ENCODE measurements at regions not wholly inside any gene's neighbourhood (a gene's known extent, or its start where the extent isn't known, plus 50 kb on each side); places are given as distances from the start of the nearest gene placed in this dataset.
"Not testable (repeated sequence)": the region's sequence is repeated elsewhere in the genome, so short reads cannot be mapped to it uniquely, and the experiment has no call there.

GRCh38 chr2:91558234-91558633 lies 2866.8 kb downstream of the RPIA start:
- not testable (repeated sequence) for H3K36me3 ChIP-seq (ENCODE audit: control insufficient read depth, insufficient read depth, low read length); H3K9me3 ChIP-seq (ENCODE audit: control insufficient read depth, low read length); H3K27me3 ChIP-seq (ENCODE audit: control insufficient read depth, insufficient read depth, low read length, poor library complexity, severe bottlenecking); H3K27ac ChIP-seq (ENCODE audit: insufficient read depth, low read depth, low read length, poor library complexity, severe bottlenecking); H3K4me1 ChIP-seq (ENCODE audit: control insufficient read depth, insufficient read depth, low read length); H3K4me3 ChIP-seq (ENCODE audit: insufficient read depth, low read depth, low read length)

- H3K27me3 ChIP-seq (ENCODE audit: control insufficient read depth, insufficient read depth, low read length, poor library complexity, severe bottlenecking); H3K4me3 ChIP-seq (ENCODE audit: insufficient read depth, low read depth, low read length); H3K9me3 ChIP-seq (ENCODE audit: control insufficient read depth, low read length); H3K36me3 ChIP-seq (ENCODE audit: control insufficient read depth, insufficient read depth, low read length); H3K27ac ChIP-seq (ENCODE audit: insufficient read depth, low read depth, low read length, poor library complexity, severe bottlenecking); H3K4me1 ChIP-seq (ENCODE audit: control insufficient read depth, insufficient read depth, low read length): not testable (repeated sequence)
- no CpG with 5 or more reads among the region's 1 CpG for WGBS, 2 experiments
Observed at GRCh38 chr2:91559269-91559668, 2867.8 kb downstream of the RPIA start.

GRCh38 chr2:91559886-91560614 lies 2868.6 kb downstream of the RPIA start:
- H3K4me1 ChIP-seq (ENCODE audit: control insufficient read depth, insufficient read depth, low read length); H3K27me3 ChIP-seq (ENCODE audit: control insufficient read depth, insufficient read depth, low read length, poor library complexity, severe bottlenecking): not testable (repeated sequence)

GRCh38 chr2:91562184-91562583 lies 2870.7 kb downstream of the RPIA start:
- not testable (repeated sequence) for H3K4me3 ChIP-seq (ENCODE audit: insufficient read depth, low read depth, low read length); H3K4me1 ChIP-seq (ENCODE audit: control insufficient read depth, insufficient read depth, low read length); H3K27ac ChIP-seq (ENCODE audit: insufficient read depth, low read depth, low read length, poor library complexity, severe bottlenecking); H3K27me3 ChIP-seq (ENCODE audit: control insufficient read depth, insufficient read depth, low read length, poor library complexity, severe bottlenecking); H3K9me3 ChIP-seq (ENCODE audit: control insufficient read depth, low read length); H3K36me3 ChIP-seq (ENCODE audit: control insufficient read depth, insufficient read depth, low read length)
- WGBS, 2 experiments: 89 to 90% methylated on average over 1 of the region's 2 CpGs

More at GRCh38 chr2:91559886-91560614, 2868.6 kb downstream of the RPIA start:
- not testable (repeated sequence) for H3K9me3 ChIP-seq (ENCODE audit: control insufficient read depth, low read length); H3K27ac ChIP-seq (ENCODE audit: insufficient read depth, low read depth, low read length, poor library complexity, severe bottlenecking); H3K4me3 ChIP-seq (ENCODE audit: insufficient read depth, low read depth, low read length); H3K36me3 ChIP-seq (ENCODE audit: control insufficient read depth, insufficient read depth, low read length)

- 92 to 94% methylated on average over 3 of the region's 3 CpGs for whole genome bisulfite sequencing, 2 experiments
- not testable (repeated sequence) for H3K4me1 ChIP-seq (ENCODE audit: control insufficient read depth, insufficient read depth, low read length)
Observed at GRCh38 chr2:91564700-91565099, 2873.2 kb downstream of the RPIA start.

GRCh38 chr2:91565689-91566430 lies 2874.4 kb downstream of the RPIA start:
- WGBS, 2 experiments: 83 to 85% methylated on average over 2 of the region's 7 CpGs
- not testable (repeated sequence) for H3K4me1 ChIP-seq (ENCODE audit: control insufficient read depth, insufficient read depth, low read length); H3K27ac ChIP-seq (ENCODE audit: insufficient read depth, low read depth, low read length, poor library complexity, severe bottlenecking); H3K9me3 ChIP-seq (ENCODE audit: control insufficient read depth, low read length); H3K27me3 ChIP-seq (ENCODE audit: control insufficient read depth, insufficient read depth, low read length, poor library complexity, severe bottlenecking); H3K36me3 ChIP-seq (ENCODE audit: control insufficient read depth, insufficient read depth, low read length); H3K4me3 ChIP-seq (ENCODE audit: insufficient read depth, low read depth, low read length)

More at GRCh38 chr2:91564700-91565099, 2873.2 kb downstream of the RPIA start:
- not testable (repeated sequence) for H3K36me3 ChIP-seq (ENCODE audit: control insufficient read depth, insufficient read depth, low read length); H3K9me3 ChIP-seq (ENCODE audit: control insufficient read depth, low read length); H3K4me3 ChIP-seq (ENCODE audit: insufficient read depth, low read depth, low read length); H3K27ac ChIP-seq (ENCODE audit: insufficient read depth, low read depth, low read length, poor library complexity, severe bottlenecking); H3K27me3 ChIP-seq (ENCODE audit: control insufficient read depth, insufficient read depth, low read length, poor library complexity, severe bottlenecking)

GRCh38 chr2:91566611-91567010 lies 2875.1 kb downstream of the RPIA start:
- H3K36me3 ChIP-seq (ENCODE audit: control insufficient read depth, insufficient read depth, low read length); H3K4me3 ChIP-seq (ENCODE audit: insufficient read depth, low read depth, low read length); H3K4me1 ChIP-seq (ENCODE audit: control insufficient read depth, insufficient read depth, low read length); H3K27me3 ChIP-seq (ENCODE audit: control insufficient read depth, insufficient read depth, low read length, poor library complexity, severe bottlenecking); H3K27ac ChIP-seq (ENCODE audit: insufficient read depth, low read depth, low read length, poor library complexity, severe bottlenecking); H3K9me3 ChIP-seq (ENCODE audit: control insufficient read depth, low read length): not testable (repeated sequence)
- 91 to 97% methylated on average over 6 to 7 of the region's 8 CpGs for WGBS, 2 experiments

- not testable (repeated sequence) for H3K27ac ChIP-seq (ENCODE audit: insufficient read depth, low read depth, low read length, poor library complexity, severe bottlenecking); H3K4me1 ChIP-seq (ENCODE audit: control insufficient read depth, insufficient read depth, low read length); H3K36me3 ChIP-seq (ENCODE audit: control insufficient read depth, insufficient read depth, low read length); H3K4me3 ChIP-seq (ENCODE audit: insufficient read depth, low read depth, low read length); H3K9me3 ChIP-seq (ENCODE audit: control insufficient read depth, low read length); H3K27me3 ChIP-seq (ENCODE audit: control insufficient read depth, insufficient read depth, low read length, poor library complexity, severe bottlenecking)
- WGBS, 2 experiments: 85 to 91% methylated on average over 12 of the region's 18 CpGs
Observed at GRCh38 chr2:91567546-91568335, 2876.3 kb downstream of the RPIA start.

- 73 to 88% methylated on average over 12 to 13 of the region's 25 CpGs for WGBS, 2 experiments
- not testable (repeated sequence) for H3K4me3 ChIP-seq (ENCODE audit: insufficient read depth, low read depth, low read length); H3K27ac ChIP-seq (ENCODE audit: insufficient read depth, low read depth, low read length, poor library complexity, severe bottlenecking); H3K36me3 ChIP-seq (ENCODE audit: control insufficient read depth, insufficient read depth, low read length); H3K4me1 ChIP-seq (ENCODE audit: control insufficient read depth, insufficient read depth, low read length); H3K9me3 ChIP-seq (ENCODE audit: control insufficient read depth, low read length)
- peaks cover 12% of the 10 kb centered on the region for H3K27me3 ChIP-seq (ENCODE audit: control insufficient read depth, insufficient read depth, low read length, poor library complexity, severe bottlenecking)
Observed at GRCh38 chr2:91568391-91569338, 2877.2 kb downstream of the RPIA start.

Measured in ectodermal cell (in vitro differentiated cells).